ENCODE measurements at regions not wholly inside any gene's neighbourhood (a gene's known extent, or its start where the extent isn't known, plus 50 kb on each side); places are given as distances from the start of the nearest gene placed in this dataset.

- DNase-seq: no peak
Measured at GRCh38 chr10:75294031-75294437, 58.3 kb upstream of the COMTD1 start.

- DNase-seq: no peak
Measured at GRCh38 chr10:75293446-75293820, 57.7 kb upstream of the COMTD1 start.

GRCh38 chr10:75292794-75293445, 57.2 kb upstream of the COMTD1 start:
- DNase-seq: no peak

GRCh38 chr10:75291805-75292204, 56.0 kb upstream of the COMTD1 start:
- DNase-seq: no peak

GRCh38 chr10:75288140-75288711, 52.5 kb upstream of the COMTD1 start:
- DNase-seq: no peak

- no peak for DNase-seq
Measured at GRCh38 chr10:75287697-75288096, 51.9 kb upstream of the COMTD1 start.

GRCh38 chr10:75286901-75287300, 51.1 kb upstream of the COMTD1 start:
- no peak for DNase-seq
